HepG2 (cell line): ENCODE measurements at regions not wholly inside any gene's neighbourhood (a gene's known extent, or its start where the extent isn't known, plus 50 kb on each side); places are given as distances from the start of the nearest gene placed in this dataset.

ENCODE experiments used
- NONO ChIP-seq, 2 experiments: fragments of 450-650 bp in 1 of 2; sonication (generic) in 1 of 2; formaldehyde crosslinking in 1 of 2; IDR thresholded peaks in 1 of 2; conservative IDR thresholded peaks in 1 of 2; 2 replicates each; pipeline versions ENCODE4 v1.6.1 to v1.8.0; 2017 to 2022; ENCODE audit warnings: mild to moderate bottlenecking in 1 of 2, missing genetic modification reagents in 1 of 2, moderate library complexity in 1 of 2
- PAX8 ChIP-seq: sonication (generic); formaldehyde crosslinking; IDR thresholded peaks from 2 replicates; pipeline ENCODE4 v1.8.0; 2022; ENCODE audit warnings: mild to moderate bottlenecking, missing genetic modification reagents, borderline replicate concordance

GRCh38 chr10:33501161-33501560, 166.7 kb upstream of the NRP1 start:
- TF ChIP-seq PAX8 (CRISPR knock-in tag): no peak
- no peak for TF ChIP-seq NONO (IDR thresholded peaks at IDR 0.05)
- no peak for TF ChIP-seq NONO (CRISPR knock-in tag; conservative IDR thresholded peaks at IDR 0.05)
